HEK293 (cell line): ENCODE measurements at regions not wholly inside any gene's neighbourhood (a gene's known extent, or its start where the extent isn't known, plus 50 kb on each side); places are given as distances from the start of the nearest gene placed in this dataset.
"Not testable (repeated sequence)": the region's sequence is repeated elsewhere in the genome, so short reads cannot be mapped to it uniquely, and the experiment has no call there.

ENCODE experiments used
- YY1 ChIP-seq: fragments of 450-650 bp; formaldehyde crosslinking; IDR thresholded peaks from 2 replicates; pipeline ENCODE4 v1.5.1; 2018; ENCODE audit warnings: missing biosample characterization, missing genetic modification characterization
- ZBTB7A ChIP-seq: fragments of 450-650 bp; formaldehyde crosslinking; IDR thresholded peaks from 2 replicates; pipeline ENCODE4 v1.5.1; 2016; ENCODE audit warnings: low read depth, missing biosample characterization, missing genetic modification characterization
- ZNF223 ChIP-seq: fragments of 450-650 bp; formaldehyde crosslinking; IDR thresholded peaks from 2 replicates; pipeline ENCODE4 v1.5.1; 2016; ENCODE audit warnings: missing biosample characterization, missing genetic modification characterization
- TF ChIP-seq, protein P1 (sequence below): fragments of 450-650 bp; formaldehyde crosslinking; IDR thresholded peaks from 2 replicates; pipeline ENCODE4 v1.5.1; 2016; ENCODE audit warnings: missing biosample characterization, missing genetic modification characterization

DNA sequence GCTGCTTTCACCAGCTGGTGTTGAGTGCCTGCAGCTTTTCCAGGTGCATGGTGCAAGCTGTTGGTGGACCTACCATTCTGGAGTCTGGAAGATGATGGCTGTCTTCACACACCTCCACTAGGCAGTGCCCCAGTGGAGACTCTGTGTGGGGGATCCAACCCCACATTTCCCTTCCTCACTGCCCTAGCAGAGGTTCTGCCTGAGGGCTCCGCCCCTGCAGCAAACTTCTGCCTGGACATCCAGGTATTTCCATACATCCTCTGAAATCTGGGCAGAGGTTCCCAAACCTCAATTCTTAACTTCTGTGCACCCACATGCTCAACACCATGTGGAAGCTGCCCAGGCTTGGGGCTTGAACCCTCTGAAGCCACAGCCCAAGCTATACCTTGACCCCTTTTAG is 172.4 kb downstream of the PHF2 start:
- not testable (repeated sequence) for TF ChIP-seq ZNF223; ZBTB7A (tag by site-specific recombination); YY1 (tag by site-specific recombination)
- TF ChIP-seq, protein P1, sequence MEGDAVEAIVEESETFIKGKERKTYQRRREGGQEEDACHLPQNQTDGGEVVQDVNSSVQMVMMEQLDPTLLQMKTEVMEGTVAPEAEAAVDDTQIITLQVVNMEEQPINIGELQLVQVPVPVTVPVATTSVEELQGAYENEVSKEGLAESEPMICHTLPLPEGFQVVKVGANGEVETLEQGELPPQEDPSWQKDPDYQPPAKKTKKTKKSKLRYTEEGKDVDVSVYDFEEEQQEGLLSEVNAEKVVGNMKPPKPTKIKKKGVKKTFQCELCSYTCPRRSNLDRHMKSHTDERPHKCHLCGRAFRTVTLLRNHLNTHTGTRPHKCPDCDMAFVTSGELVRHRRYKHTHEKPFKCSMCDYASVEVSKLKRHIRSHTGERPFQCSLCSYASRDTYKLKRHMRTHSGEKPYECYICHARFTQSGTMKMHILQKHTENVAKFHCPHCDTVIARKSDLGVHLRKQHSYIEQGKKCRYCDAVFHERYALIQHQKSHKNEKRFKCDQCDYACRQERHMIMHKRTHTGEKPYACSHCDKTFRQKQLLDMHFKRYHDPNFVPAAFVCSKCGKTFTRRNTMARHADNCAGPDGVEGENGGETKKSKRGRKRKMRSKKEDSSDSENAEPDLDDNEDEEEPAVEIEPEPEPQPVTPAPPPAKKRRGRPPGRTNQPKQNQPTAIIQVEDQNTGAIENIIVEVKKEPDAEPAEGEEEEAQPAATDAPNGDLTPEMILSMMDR = not testable (repeated sequence)
